ENCODE measurements at regions not wholly inside any gene's neighbourhood (a gene's known extent, or its start where the extent isn't known, plus 50 kb on each side); places are given as distances from the start of the nearest gene placed in this dataset.

DNA sequence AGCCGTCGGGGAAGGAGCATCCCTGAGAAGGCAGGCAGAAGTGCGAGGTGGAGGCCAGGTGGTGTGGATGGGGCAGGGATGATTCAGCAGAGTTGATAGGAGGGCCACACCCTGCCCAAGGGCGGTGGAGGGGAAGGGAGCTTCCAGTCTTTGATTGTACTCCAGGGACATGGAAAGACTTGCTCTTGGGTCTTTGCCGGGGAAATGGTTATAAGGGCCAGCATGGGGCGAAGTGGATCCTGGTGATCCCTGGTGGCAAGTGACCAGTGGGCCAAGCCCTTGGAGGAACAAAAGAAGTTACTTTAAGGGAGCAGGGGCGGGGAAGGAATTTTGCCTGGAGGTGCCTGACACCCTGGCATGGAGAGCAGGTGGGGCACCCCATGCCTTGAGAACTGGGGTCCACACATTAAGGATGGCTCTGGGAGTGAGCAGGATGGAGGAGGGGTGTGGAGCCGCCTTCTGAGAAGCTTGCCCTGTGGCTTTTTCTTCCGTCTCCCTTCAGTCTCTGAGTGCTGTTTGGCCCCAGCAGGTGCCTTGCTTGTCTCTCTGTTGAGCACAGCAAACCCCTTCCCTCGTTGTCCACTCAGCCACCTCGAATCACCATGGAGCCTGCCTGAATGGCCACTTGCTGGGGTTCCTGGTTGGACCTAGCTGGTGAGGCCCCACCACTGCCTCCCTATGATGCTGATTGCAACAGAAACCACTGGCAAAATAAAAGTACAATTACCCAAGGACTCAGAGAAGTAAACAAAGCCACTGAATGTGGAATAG, 83.9 kb downstream of the RAMP3 start:
- TF ChIP-seq ZBTB21 (CRISPR knock-in tag; IDR thresholded peaks at IDR 0.05; ENCODE audit: borderline replicate concordance) (no peak), IRF2 (CRISPR knock-in tag; IDR thresholded peaks at IDR 0.05; ENCODE audit: borderline replicate concordance, low read depth) (no peak), FOXJ3 (CRISPR knock-in tag; IDR thresholded peaks at IDR 0.05; ENCODE audit: borderline replicate concordance) (no peak), NFE2L1 (CRISPR knock-in tag; IDR thresholded peaks at IDR 0.05) (no peak), ZNF317 (CRISPR knock-in tag; IDR thresholded peaks at IDR 0.05; ENCODE audit: borderline replicate concordance, low read depth) (no peak), JUN (CRISPR knock-in tag; IDR thresholded peaks at IDR 0.05) (no peak), ZNF671 (CRISPR knock-in tag; IDR thresholded peaks at IDR 0.05) (no peak)
- TF ChIP-seq, protein P1, sequence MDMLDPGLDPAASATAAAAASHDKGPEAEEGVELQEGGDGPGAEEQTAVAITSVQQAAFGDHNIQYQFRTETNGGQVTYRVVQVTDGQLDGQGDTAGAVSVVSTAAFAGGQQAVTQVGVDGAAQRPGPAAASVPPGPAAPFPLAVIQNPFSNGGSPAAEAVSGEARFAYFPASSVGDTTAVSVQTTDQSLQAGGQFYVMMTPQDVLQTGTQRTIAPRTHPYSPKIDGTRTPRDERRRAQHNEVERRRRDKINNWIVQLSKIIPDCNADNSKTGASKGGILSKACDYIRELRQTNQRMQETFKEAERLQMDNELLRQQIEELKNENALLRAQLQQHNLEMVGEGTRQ (CRISPR knock-in tag; IDR thresholded peaks at IDR 0.05) = no peak
- TF ChIP-seq, protein P2, sequence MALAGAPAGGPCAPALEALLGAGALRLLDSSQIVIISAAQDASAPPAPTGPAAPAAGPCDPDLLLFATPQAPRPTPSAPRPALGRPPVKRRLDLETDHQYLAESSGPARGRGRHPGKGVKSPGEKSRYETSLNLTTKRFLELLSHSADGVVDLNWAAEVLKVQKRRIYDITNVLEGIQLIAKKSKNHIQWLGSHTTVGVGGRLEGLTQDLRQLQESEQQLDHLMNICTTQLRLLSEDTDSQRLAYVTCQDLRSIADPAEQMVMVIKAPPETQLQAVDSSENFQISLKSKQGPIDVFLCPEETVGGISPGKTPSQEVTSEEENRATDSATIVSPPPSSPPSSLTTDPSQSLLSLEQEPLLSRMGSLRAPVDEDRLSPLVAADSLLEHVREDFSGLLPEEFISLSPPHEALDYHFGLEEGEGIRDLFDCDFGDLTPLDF (CRISPR knock-in tag; IDR thresholded peaks at IDR 0.05) = no peak
- TF ChIP-seq, protein P3, sequence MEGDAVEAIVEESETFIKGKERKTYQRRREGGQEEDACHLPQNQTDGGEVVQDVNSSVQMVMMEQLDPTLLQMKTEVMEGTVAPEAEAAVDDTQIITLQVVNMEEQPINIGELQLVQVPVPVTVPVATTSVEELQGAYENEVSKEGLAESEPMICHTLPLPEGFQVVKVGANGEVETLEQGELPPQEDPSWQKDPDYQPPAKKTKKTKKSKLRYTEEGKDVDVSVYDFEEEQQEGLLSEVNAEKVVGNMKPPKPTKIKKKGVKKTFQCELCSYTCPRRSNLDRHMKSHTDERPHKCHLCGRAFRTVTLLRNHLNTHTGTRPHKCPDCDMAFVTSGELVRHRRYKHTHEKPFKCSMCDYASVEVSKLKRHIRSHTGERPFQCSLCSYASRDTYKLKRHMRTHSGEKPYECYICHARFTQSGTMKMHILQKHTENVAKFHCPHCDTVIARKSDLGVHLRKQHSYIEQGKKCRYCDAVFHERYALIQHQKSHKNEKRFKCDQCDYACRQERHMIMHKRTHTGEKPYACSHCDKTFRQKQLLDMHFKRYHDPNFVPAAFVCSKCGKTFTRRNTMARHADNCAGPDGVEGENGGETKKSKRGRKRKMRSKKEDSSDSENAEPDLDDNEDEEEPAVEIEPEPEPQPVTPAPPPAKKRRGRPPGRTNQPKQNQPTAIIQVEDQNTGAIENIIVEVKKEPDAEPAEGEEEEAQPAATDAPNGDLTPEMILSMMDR (IDR thresholded peaks at IDR 0.05) = no peak
- TF ChIP-seq, protein P4, sequence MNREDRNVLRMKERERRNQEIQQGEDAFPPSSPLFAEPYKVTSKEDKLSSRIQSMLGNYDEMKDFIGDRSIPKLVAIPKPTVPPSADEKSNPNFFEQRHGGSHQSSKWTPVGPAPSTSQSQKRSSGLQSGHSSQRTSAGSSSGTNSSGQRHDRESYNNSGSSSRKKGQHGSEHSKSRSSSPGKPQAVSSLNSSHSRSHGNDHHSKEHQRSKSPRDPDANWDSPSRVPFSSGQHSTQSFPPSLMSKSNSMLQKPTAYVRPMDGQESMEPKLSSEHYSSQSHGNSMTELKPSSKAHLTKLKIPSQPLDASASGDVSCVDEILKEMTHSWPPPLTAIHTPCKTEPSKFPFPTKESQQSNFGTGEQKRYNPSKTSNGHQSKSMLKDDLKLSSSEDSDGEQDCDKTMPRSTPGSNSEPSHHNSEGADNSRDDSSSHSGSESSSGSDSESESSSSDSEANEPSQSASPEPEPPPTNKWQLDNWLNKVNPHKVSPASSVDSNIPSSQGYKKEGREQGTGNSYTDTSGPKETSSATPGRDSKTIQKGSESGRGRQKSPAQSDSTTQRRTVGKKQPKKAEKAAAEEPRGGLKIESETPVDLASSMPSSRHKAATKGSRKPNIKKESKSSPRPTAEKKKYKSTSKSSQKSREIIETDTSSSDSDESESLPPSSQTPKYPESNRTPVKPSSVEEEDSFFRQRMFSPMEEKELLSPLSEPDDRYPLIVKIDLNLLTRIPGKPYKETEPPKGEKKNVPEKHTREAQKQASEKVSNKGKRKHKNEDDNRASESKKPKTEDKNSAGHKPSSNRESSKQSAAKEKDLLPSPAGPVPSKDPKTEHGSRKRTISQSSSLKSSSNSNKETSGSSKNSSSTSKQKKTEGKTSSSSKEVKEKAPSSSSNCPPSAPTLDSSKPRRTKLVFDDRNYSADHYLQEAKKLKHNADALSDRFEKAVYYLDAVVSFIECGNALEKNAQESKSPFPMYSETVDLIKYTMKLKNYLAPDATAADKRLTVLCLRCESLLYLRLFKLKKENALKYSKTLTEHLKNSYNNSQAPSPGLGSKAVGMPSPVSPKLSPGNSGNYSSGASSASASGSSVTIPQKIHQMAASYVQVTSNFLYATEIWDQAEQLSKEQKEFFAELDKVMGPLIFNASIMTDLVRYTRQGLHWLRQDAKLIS (CRISPR knock-in tag; IDR thresholded peaks at IDR 0.05; ENCODE audit: borderline replicate concordance) = no peak

Data from WTC11 (cell line).